ENCODE measurements at regions not wholly inside any gene's neighbourhood (a gene's known extent, or its start where the extent isn't known, plus 50 kb on each side); places are given as distances from the start of the nearest gene placed in this dataset.
A peak's percentile ranks its signal among the peaks of the same experiment; 100 is the strongest.

GRCh38 chr11:13869398-13869886, 93.1 kb upstream of the SPON1 start:
- DNase-seq, result peak in 1 of 5 experiments; percentile 23

GRCh38 chr11:13874597-13874996, 87.9 kb upstream of the SPON1 start:
- DNase-seq, result no peak

DNA sequence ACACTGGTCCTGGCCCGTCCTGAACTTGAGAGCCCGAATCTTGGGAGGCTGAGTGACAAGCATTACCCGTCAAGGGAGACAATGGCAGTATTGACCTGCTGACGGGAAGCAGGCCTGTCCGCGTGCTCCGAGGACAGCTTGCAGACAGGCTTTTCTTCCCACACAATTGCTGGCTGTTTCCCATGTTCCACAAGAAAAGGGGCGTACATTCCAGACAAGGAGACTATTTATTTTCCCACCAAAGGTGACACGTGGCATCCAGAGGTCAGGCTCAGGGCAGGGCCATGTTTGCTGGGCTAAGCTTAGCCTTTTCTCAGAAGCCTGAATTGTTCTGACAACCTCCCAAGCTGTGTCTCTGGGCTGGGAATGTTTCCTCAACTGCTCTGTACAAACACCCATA, 86.9 kb upstream of the SPON1 start:
- no peak for DNase-seq

GRCh38 chr11:13876423-13876822, 86.1 kb upstream of the SPON1 start:
- DNase-seq, result no peak

GRCh38 chr11:13878077-13878476, 84.4 kb upstream of the SPON1 start:
- no peak for DNase-seq

DNA sequence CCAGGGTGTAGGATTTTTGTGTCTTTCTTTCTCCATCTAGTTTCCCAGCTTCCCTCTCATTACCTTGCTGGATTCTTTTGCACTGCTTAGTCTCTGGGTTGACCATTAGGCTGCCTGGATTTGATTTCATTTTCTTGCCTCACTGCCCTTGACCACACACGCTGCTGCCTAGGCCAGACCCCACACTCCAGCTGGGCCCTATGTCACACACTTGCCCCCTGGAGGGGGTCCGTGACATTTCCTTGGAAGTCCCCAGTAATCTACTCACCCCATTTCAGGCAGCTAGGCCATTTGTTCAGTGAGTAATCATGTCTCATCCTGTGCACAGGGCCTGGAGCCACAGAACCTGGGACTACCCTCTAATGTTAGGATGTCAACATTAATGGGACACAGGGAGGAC, 81.9 kb upstream of the SPON1 start:
- no peak for DNase-seq

DNA sequence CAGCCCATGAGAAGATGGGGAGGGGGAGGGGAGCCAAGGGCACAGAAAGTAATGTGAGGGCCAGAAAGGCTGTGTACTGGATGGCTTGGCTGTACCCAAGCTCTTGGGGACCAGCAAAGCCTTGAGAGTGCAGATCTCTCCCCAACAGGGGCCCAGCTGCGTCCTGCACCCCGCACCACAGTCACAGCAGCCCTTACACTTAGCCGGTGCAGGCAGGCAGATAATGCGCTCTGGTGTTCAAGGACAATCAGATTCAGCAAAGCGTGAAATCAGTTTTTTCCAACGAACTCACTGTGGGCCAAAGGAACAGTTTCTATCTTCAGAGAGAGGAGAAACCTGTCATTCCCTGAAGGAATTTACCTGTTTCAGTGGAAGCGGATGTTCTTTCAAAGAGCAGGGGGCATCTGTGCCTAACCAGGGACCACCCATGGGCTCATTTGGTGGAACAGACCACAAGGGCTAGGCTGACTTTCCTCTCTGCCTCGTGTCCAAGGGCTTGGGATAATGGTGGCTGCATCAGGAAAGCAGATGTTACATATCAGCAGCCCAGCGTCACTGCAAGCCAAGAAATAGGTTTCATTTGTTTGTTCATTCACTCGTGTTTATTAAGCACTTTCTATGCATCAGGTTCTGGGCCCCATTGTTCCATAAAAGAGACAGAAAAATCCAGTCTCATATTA, 81.2 kb upstream of the SPON1 start:
- DNase-seq, result no peak

DNA sequence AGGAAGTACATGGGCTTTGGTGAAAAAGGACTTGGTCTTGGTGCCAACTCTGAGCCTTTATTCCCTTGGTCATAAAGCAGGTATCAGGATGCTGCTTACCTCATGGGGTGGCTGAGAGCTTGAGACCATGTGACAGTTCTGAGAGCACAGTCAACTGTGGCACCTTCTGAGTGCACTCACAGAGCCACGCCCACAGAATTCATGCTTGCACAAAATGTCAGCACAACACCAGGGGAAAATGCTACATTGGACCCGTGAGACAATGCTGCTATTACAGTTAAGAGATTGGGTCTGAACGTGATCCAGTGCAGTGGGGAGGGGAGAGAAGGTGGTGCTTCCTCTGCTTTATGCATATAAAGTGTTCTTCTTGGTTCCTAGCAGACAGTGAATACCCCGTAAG, 79.5 kb upstream of the SPON1 start:
- DNase-seq, result peak in 1 of 5 experiments; percentile 38

DNA sequence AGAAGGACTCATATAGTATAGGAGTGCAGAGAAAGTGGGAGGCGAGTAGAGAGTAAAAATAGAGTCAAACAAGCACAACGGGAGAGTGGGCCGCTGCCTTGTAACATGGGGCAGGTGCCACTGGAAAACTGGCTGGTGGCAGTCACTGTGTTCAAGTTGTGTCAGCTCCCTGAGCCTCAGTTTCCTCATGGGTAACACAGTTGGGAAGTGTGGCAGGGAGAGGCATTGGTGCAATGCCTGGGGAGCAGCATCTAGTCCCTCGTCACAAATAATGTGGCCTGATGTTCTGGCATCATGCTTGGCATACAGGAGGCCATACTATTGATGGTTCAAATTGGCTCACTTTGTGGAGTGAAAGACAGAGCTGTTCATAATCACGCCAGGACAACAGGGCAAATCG, 78.9 kb upstream of the SPON1 start:
- DNase-seq, result no peak

DNA sequence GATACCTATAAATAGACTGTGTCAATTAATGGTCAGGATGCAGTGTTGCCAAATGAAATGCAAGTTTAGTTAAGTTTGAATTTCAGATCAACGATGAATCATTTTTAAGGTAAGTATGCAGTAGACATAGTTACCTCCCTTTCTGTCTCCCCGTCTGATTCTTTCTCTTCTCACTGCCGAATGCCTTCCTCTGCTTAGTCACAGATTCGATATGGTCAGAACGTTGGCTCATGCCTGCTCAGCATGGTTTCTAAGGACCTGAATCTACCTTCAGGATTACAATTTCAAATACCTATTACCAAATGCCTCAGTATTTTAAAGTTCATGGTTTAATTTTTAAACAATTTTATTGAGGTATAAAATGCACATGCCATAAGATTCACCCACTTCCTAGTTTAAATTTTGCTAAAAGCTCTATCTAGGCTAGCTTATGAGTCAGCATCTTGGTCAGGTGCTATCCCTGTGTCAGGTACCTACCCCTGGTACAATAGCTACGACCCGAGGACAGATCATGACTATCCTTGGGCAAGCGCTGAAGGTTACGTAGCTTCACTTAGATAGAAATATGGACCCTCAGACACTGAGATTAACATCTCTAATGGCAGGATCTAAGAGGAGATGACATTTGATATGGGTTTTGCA, 78.2 kb upstream of the SPON1 start:
- no peak for DNase-seq

DNA sequence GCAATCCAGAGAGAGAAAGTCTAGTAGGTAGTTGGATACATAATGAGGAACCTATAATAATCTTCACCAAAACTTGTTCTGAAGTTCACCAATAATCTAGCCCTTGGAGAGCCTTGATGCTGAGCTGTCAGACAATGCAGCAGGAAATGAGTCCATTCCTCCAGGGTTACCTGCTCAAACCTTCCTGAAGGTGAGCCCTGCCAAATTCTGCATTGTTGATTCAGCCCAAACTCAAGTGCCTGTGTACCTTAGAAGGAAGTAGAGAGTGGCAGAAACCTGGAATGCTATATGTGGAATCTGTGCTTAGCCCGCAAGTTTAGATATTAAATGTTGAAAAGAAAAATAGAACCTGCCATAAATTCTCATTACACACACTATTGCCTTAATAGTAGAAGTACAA, 77.4 kb upstream of the SPON1 start:
- DNase-seq, result no peak

DNA sequence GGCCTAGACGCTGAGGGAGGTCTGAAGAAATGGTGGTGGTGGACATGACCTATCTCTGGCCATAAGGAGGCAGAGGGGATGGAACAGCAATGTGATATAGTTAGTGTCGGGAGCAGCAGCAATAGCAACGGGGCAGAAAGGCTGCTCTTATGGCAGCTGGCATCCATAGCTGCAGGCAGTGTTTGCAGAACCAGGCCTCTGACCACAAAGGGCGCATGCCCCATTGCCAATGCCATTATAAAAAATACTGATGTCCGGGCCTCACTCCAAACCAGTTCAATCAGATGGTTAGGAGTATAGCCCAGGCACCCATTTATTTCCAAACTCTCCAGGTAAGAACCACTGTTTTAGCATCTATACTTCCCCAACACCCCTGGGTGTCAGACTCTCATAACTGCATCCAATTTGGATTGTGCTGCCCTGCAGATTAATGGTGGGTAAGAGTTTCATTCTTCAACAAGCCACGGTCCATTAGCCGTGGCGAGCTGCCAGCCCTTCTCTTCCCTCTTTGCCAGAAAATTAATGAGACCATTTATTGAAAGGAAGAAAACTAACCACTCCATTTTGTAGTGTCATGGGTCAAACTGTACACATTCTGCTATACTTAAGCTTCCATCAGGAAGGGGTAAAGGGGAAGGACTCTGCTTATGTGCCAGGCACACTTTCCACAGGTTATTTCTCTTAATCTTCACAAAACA, 72.8 kb upstream of the SPON1 start:
- DNase-seq, result no peak

GRCh38 chr11:13891911-13892310, 70.6 kb upstream of the SPON1 start:
- DNase-seq, result no peak

- DNase-seq, result no peak
Observed at GRCh38 chr11:13896175-13896980, 66.1 kb upstream of the SPON1 start.

- no peak for DNase-seq
Observed at GRCh38 chr11:13896981-13897353, 65.6 kb upstream of the SPON1 start.

- DNase-seq, result no peak
Observed at GRCh38 chr11:13897646-13898276, 64.8 kb upstream of the SPON1 start.

GRCh38 chr11:13899603-13900002, 62.9 kb upstream of the SPON1 start:
- DNase-seq, result no peak

DNA sequence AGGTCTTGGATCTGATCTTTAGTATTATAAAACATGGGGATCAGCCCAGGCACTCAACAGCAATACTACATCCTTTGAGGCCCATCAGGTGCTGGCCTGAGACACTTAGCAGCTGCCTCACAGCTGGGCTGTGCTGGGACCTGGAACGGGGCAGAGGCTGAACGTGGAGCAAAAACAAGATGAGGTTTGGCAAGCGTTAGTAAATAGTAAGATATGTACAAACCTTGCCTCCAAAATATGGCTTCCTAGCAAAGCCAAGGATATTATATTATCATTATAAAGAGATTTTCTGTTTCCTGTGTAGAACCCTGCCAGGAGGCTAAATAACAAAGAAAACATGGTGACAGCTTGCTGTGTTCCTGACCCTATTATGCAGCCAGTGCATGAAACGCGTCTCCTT, 60.0 kb upstream of the SPON1 start:
- DNase-seq, result no peak

GRCh38 chr11:13905137-13905781, 57.3 kb upstream of the SPON1 start:
- no peak for DNase-seq

DNA sequence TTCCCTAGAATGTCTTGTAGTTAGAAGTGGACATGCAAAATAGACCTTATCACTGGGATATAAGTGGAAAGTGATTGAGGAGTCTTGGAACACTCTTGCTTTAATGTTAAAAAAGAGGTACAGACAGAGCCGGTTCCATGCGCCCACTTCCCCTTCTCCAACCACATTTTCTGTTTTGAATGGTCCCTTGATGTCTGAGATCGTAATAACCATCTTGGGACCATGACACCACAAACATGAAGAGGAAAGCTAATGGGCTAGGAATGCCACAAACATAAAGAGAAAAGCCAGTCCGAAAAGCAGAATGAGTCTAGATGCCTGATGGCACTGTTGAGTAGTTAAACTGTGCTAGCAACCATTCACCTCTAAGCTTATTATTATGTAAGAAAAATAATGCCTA, 54.8 kb upstream of the SPON1 start:
- DNase-seq, result no peak

GRCh38 chr11:13908535-13908934, 54.0 kb upstream of the SPON1 start:
- DNase-seq, result no peak
